GM18505 (cell line): ENCODE measurements at regions not wholly inside any gene's neighbourhood (a gene's known extent, or its start where the extent isn't known, plus 50 kb on each side); places are given as distances from the start of the nearest gene placed in this dataset.

ENCODE experiments used
- ATAC-seq: cut with Tn5 transposase; IDR thresholded peaks from one replicate; pipeline ENCODE4 v1.9.1; 2021; ENCODE audit not compliant: unreplicated experiment
- POLR2A ChIP-seq: IDR thresholded peaks from 4 replicates; pipeline ENCODE4 v1.6.1; 2011; ENCODE audit warnings: borderline replicate concordance; ENCODE audit not compliant: insufficient read depth, insufficient read length; ENCODE audit errors: extremely low read depth

GRCh38 chr14:53520078-53520928 is 367.2 kb upstream of the DDHD1 start:
- ATAC-seq, result no peak

DNA sequence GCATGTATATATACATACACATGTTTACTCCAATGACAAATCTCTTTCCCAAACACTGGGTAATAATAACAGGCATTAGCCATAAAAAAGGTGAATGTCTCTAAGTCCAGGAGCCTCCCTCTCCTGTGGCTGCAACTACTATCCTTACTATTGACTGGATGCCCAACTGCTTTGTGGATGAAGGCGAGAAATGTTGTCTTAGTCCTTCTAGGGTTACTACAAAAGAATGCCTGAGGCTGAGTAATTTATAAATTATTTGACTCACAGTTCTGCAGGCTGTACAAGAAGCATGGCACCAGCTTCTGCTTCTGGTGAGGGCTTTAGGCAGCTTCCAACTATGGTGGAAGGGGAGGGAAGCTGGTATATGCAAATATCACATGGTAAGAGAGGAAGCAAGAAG is 366.0 kb upstream of the DDHD1 start:
- no peak for TF ChIP-seq POLR2A
- no peak for ATAC-seq

More at GRCh38 chr14:53520078-53520928, 367.2 kb upstream of the DDHD1 start:
- no peak for TF ChIP-seq POLR2A

GRCh38 chr14:53517270-53517960 is 364.3 kb upstream of the DDHD1 start:
- no peak for TF ChIP-seq POLR2A
- no peak for ATAC-seq

- TF ChIP-seq POLR2A, result no peak
- no peak for ATAC-seq
Measured at GRCh38 chr14:53516261-53516774, 363.2 kb upstream of the DDHD1 start.

DNA sequence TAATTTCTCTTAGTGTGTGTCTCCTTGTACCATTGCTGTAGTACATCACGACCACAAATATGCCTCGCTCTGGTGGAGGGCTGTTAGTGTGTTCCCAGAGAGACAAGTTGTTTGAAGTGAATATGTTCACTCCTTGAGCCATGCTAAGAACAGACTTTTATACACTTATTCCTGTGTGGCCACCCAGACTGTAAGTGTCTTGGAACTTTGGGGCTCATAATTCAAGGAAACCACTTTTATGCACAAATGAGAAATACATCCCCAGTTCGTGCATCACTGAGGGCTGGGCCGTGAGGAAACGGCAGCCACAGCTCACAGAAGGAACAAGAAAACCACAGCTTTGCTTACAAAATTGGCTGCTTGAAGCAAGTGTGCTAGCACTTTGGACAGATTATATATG is 362.2 kb upstream of the DDHD1 start:
- no peak for TF ChIP-seq POLR2A

GRCh38 chr14:53514197-53514596 is 361.1 kb upstream of the DDHD1 start:
- ATAC-seq, result no peak
- TF ChIP-seq POLR2A, result no peak

More for the DNA sequence above, 362.2 kb upstream of the DDHD1 start:
- no peak for ATAC-seq

DNA sequence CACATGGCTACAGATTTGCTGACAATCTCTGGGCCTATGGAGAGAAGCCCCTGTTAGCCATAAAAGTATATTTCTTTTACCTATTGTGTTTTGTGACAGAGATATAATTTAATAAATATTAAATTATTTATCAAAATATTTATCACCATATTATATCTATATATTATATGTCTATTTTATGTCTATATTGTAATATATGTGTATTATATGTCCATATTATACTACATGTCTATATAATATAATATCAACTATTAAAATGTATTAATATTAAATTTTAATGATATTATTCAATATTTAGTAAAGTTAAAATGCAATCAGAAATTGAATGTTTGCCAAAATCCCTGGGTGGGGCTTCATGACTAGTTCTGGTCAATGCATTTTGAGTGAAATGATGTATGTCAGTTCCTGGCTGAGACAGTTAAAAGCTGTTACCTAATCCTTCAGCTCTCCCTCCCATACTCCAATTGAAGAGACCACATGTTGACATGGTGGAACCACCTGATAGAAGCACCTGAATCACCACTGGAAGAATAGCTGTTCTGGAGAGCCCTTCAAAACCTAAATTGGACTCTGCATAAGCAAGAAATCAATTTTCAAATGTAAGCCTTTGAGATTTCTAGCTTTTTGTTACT is 357.3 kb upstream of the DDHD1 start:
- TF ChIP-seq POLR2A, result no peak
- no peak for ATAC-seq

DNA sequence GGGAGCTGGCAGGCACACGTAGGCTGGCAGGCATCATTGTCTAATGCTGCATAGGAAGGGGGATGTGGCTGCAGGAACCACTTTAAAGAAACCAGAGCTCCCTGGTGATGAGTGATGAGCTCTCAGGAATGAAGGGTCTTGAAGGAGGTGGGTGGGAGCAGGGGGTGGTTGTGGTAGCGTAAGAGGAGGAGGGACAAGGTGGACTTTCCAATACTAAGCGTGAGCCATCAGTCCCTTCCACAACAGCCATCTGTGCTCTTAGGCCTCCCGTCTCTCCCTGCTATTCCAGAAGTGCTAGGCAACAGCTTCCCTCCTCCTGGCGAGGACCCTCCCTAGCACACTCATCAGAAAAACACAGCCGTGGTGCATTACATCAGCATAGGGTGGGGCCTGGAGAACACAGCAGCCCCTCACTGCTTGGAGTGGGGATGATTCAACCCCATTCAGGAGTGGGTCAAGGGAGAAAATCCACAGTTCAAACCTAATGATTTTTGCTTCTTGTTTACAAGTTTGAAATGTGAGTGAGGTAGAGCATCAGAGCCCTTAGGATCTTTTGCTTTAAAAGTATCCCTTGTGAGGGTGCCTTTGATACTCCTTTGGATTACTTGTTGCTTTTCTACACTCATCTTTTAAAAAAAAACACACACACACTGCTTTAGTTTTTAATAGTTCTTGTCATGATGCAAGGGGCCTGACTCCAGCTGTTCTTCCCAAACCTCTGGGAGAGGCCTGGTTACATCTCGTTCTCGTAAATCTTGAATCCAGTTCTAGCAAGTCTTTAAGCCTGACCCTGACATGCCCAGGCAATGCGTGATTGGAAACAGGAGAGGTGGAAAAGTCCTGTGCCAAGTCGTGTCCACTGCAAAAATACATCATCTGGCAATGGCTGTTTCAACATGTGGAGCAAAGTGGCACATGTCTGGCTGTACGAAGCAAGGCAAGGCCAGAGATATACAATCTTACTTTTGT is 356.4 kb upstream of the DDHD1 start:
- ATAC-seq, result no peak
- no peak for TF ChIP-seq POLR2A

GRCh38 chr14:53501361-53502211 is 348.5 kb upstream of the DDHD1 start:
- no peak for ATAC-seq
- no peak for TF ChIP-seq POLR2A

GRCh38 chr14:53500191-53500590 is 347.1 kb upstream of the DDHD1 start:
- no peak for ATAC-seq
- no peak for TF ChIP-seq POLR2A

DNA sequence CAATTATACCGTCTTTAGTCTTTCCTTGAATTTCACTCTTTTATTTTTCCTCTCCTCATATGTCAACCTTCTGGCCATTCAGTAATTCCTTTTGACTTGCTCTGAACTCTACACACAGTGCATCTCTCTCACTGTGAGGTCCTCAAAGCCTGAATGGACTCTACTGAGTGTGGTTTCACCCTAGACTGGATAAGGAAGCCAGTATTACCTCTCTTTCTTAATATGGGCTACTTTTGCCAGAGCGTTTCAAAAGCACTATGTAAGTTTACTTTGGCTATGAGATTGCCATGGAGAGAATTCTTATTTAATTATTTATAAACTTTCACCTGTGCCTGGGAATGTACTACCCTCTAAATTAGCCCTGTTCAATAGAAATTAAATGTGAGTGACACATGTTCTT is 343.5 kb upstream of the DDHD1 start:
- TF ChIP-seq POLR2A, result no peak
- ATAC-seq, result no peak
